ENCODE measurements at regions not wholly inside any gene's neighbourhood (a gene's known extent, or its start where the extent isn't known, plus 50 kb on each side); places are given as distances from the start of the nearest gene placed in this dataset.
A peak's percentile ranks its signal among the peaks of the same experiment; 100 is the strongest.
"Not testable (repeated sequence)": the region's sequence is repeated elsewhere in the genome, so short reads cannot be mapped to it uniquely, and the experiment has no call there.

GRCh38 chr1:161440312-161440894 lies 64.9 kb upstream of the FCGR2A start:
- DNase-seq (ENCODE audit: low spot score) (no peak), ATAC-seq (ENCODE audit: low read depth) (peak; percentile 37)
- no peaks in the 10 kb centered on the region for H3K27me3 ChIP-seq (ENCODE audit: insufficient read depth, poor library complexity, severe bottlenecking)
- peak overlapping the region; percentile 66 for H3K4me3 ChIP-seq (ENCODE audit: severe bottlenecking)
- no peaks in the 10 kb centered on the region for H3K36me3 ChIP-seq (ENCODE audit: low read depth)
- H3K27ac ChIP-seq (ENCODE audit: poor library complexity, severe bottlenecking), result no peak overlapping the region
- no peaks in the 10 kb centered on the region for H3K9me3 ChIP-seq (ENCODE audit: severe bottlenecking)
- no peaks in the 10 kb centered on the region for H3K4me1 ChIP-seq (ENCODE audit: insufficient read depth, poor library complexity, severe bottlenecking)
- TF ChIP-seq CTCF (IDR thresholded peaks at IDR 0.05; ENCODE audit: poor library complexity, severe bottlenecking), result peak; percentile 73

- no peak for TF ChIP-seq CTCF (IDR thresholded peaks at IDR 0.05; ENCODE audit: poor library complexity, severe bottlenecking)
- ATAC-seq (ENCODE audit: low read depth), result no peak
- Histone ChIP-seq H3K4me3 (ENCODE audit: severe bottlenecking) (peak overlapping the region; percentile 66), H3K27ac (ENCODE audit: poor library complexity, severe bottlenecking) (no peak overlapping the region), H3K36me3 (ENCODE audit: low read depth) (no peaks in the 10 kb centered on the region), H3K9me3 (ENCODE audit: severe bottlenecking) (no peaks in the 10 kb centered on the region), H3K27me3 (ENCODE audit: insufficient read depth, poor library complexity, severe bottlenecking) (no peaks in the 10 kb centered on the region), H3K4me1 (ENCODE audit: insufficient read depth, poor library complexity, severe bottlenecking) (no peaks in the 10 kb centered on the region)
- no peak for DNase-seq (ENCODE audit: low spot score)
Measured at GRCh38 chr1:161439280-161440232, 65.7 kb upstream of the FCGR2A start.

DNA sequence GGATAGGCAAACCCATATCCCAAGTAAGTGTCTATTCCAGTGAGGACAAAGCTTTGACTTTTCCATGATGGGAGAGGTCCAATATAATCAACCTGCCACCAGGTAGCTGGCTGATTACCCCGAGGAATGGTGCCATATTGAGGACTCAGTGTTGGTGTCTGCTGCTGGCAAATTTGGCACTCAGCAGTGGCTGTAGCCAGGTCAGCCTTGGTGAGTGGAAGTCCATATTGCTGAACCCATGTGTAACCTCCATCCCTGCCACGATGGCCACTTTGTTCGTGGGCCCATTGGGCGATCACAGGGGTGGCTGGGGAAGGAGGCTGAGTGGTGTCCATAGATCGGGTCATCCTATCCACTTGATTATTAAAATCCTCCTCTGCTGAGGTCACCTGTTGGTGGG lies 65.5 kb upstream of the CFAP126 start:
- not testable (repeated sequence) for H3K27ac ChIP-seq (ENCODE audit: poor library complexity, severe bottlenecking); H3K27me3 ChIP-seq (ENCODE audit: insufficient read depth, poor library complexity, severe bottlenecking); DNase-seq (ENCODE audit: low spot score); H3K4me1 ChIP-seq (ENCODE audit: insufficient read depth, poor library complexity, severe bottlenecking); H3K4me3 ChIP-seq (ENCODE audit: severe bottlenecking); H3K36me3 ChIP-seq (ENCODE audit: low read depth); H3K9me3 ChIP-seq (ENCODE audit: severe bottlenecking); ATAC-seq (ENCODE audit: low read depth)

GRCh38 chr1:161432091-161432490 lies 64.4 kb upstream of the CFAP126 start:
- no peak for ATAC-seq (ENCODE audit: low read depth)

More at GRCh38 chr1:161432091-161432490, 64.4 kb upstream of the CFAP126 start:
- Histone ChIP-seq H3K4me3 (ENCODE audit: severe bottlenecking) (no peak overlapping the region), H3K36me3 (ENCODE audit: low read depth) (no peaks in the 10 kb centered on the region), H3K9me3 (ENCODE audit: severe bottlenecking) (no peaks in the 10 kb centered on the region), H3K27me3 (ENCODE audit: insufficient read depth, poor library complexity, severe bottlenecking) (no peaks in the 10 kb centered on the region), H3K27ac (ENCODE audit: poor library complexity, severe bottlenecking) (no peak overlapping the region), H3K4me1 (ENCODE audit: insufficient read depth, poor library complexity, severe bottlenecking) (no peaks in the 10 kb centered on the region)
- no peak for TF ChIP-seq CTCF (IDR thresholded peaks at IDR 0.05; ENCODE audit: poor library complexity, severe bottlenecking)
- DNase-seq (ENCODE audit: low spot score), result no peak

Measured in RWPE2 (cell line).